HPDE6-E6E7 (cell line): ENCODE measurements at regions not wholly inside any gene's neighbourhood (a gene's known extent, or its start where the extent isn't known, plus 50 kb on each side); places are given as distances from the start of the nearest gene placed in this dataset.

Experiments
- DNase-seq: peaks from one replicate; pipeline ENCODE4 v3.0.0; 2011; ENCODE audit warnings: missing footprints; ENCODE audit errors: extremely low spot score

DNA sequence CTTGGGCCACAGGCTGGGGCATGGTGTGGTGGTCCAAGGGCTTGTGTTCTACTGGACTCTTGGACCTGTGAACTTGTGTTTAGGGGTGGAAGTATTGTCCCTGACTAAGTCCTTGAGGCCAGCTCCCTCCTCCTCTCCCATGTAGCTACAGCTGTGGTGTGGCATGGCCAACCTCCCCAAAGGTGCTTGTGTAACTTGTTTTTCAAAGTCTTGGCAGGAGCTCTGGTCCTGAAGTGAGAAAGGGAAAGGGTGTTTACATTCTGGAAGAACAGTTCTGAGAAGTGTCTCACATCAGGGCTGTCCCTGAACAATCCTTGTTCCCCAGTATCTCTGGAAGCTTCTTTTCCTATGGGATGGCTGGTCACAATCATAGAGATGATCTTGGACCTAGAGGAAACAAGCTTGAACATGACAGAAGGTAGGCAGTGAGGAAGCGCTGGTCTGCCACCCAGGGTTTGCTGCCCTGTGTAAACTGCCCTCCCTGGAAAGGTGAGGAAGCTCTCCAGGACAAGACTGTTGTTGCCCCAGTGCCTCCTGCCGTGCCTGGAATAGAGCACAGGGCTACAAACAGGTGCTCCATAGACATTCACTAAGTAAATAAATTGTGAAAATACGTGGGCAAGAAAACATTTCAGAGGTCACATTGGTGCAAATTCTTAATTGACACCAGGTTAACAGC is 64.6 kb upstream of the KLF9 start:
- DNase-seq = no peak

DNA sequence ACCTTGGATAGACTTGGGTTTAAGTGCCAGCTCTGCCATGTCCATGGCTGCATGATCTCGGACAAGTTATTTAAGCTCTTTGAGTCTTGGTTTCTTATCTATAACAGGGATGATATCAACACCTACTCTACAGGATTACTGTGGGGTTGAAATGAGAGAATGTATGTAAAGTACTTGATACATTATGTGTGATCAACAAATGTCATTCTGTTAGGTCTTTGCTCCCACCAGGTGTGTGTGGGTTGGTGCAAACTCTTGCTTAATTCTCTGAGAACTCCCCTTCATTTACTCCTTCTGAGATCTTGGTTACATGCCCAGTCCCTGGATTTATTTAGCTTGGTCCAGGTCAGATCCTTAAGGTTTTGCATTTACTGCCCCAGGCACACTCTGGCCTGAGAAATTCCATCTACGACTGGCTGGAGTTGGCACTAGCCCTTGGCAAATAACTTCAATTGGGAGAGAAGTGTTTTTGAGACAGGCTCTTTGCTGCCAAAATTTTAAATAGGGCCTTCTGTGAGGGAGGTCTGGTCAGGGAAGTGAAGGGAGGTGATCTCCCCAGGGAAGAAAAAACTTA is 63.5 kb upstream of the KLF9 start:
- no peak for DNase-seq

DNA sequence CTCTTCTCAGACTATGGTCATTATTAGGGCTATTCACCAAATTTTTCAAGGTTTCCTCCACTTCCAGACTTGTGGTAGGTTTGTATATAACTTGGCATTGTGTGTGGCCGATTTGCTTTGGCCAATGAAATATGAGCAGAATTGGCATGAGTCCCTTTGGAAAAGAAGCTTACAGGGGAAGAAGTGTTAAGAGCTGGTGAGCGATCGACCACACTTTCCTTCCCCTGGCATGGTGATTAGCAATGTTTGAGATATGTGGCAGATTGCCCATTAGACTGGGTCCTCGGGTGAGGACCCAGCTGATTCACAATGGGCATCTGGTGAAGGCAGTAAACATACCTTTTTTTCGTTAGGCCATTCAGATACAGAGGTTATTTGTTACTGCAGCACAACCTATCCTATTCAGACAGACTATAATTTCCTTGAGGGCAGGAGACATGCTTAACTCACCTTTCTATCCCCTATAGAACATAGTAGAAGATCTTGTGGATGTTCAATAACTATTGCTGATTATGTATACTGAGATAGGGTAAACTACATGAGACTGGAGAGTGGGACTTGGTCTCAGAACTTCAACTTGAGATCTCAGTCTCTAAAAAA is 62.8 kb upstream of the KLF9 start:
- no peak for DNase-seq

DNA sequence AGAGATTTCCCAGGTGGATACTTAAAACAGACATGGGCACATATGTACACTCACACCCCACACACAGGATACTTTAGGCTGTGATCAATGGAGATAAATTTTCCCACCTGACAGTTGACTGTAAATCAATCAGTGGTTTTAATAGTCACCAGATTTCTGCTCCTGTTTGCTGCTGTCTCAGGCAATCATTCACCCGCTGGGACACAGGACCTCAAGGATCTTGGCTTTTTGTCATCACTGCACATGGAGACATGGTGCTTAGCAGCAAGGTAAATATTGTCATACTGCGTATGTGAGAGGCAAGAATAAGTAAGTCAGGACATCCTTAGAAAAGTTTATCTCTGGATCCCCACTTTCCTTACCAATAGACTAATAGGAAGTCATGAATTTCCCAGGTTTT is 60.8 kb upstream of the KLF9 start:
- DNase-seq = no peak

DNA sequence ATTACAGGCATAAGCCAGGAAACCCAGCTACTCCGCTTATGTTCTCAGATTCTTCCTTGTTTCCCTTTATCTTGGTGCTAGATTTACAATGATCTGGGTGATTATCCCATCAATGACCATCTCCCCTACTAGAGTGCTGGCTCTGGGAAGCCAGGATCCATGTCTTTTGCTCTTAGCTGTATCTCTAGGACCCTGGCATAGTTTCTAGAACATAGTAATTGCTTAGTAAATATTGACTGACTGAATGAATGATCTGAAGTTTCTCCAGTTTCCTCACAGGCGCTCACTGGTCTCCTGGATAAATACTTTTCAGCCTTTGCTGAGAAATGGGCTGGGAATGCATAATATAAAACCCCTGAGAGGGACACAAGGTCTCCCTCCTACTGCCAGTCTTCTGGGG is 60.0 kb upstream of the KLF9 start:
- no peak for DNase-seq

DNA sequence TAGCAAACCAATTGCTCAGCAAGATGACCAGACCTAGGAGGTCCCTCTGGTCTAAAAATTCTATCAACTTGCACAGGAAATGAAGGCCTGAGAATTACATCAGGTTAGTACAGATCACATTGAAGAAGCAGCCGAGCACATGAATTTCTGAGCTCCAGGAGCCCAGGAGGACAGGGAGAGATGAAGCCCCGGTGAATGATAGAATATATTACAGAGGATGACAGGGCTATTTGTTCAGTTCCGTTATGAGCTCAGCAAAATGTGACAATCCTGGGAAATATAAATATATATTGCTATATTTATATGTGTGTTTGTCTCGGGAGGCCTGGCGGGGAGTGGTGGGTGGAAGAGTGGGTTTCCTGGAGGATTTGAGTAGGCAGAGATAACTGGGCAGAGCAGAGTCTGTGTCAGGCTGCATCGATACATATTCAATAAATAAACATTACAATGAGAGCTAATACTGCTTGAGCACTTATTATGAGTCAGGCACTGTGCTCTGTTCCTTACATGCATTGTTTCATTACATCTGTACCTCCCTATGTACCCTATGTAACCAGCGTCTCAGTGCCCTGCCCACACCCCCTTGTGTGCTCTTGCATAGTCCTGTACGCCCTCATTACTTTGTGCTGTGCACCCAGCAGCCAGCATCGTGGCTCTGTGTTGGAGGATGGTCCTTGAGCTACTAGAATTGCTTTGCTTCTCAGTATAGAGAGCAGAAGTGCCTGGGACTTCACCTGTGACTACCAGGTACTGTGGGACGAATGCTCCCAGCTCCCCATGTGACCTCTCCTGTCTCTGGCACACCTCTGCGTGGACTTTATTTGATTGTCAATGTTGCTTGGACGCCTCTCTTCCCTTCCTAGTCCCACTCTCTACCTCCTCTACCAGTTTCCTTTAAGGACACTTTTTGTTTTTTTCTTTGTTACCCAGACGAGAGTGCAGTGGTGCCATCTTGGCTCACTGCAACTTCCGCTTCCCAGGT is 58.1 kb upstream of the KLF9 start:
- no peak for DNase-seq

DNA sequence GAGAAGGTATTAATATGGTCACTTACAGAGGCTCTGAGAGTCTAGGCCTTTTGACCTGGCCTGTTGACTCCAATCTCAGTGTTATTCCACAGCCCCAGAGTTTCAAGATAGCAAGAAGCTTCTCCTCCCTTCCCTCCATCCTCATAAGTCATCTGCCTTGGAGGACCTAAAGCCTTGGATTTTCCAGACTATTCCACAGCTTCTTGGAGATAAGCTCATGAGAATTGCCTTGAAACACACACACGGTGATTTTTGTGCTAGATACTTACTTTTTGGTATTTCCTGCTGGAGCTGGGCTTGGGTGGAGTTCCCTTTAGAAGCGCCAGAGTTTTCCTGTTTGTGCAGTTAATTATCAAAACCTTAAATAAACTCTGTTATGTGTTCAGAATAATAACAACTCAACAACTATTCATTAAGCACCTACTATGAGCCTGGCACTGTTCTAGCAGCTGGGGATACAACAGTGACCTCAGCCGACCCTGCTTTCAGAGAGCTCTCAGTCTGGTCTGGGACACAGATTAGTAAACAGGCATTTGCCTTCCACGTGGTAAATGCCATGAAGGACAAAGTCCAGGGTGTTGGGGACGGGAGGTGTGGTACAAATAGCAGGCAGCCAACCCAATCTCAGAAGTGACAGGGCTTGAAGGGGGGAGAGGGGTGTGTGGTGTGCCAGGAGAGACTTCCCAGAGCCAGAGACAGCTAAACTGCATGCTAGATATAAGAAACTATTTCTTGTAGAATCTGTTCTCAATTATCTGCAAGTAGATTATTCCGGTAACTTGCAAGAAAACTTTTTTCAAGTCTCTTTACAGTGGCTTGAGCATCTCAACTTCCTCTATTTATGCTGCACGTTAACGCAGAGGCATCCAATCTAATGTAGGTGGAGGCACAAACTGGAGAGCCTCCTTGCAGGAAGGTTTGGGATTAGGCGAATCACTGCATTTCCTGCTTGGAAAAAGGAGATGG is 55.9 kb upstream of the KLF9 start:
- no peak for DNase-seq

DNA sequence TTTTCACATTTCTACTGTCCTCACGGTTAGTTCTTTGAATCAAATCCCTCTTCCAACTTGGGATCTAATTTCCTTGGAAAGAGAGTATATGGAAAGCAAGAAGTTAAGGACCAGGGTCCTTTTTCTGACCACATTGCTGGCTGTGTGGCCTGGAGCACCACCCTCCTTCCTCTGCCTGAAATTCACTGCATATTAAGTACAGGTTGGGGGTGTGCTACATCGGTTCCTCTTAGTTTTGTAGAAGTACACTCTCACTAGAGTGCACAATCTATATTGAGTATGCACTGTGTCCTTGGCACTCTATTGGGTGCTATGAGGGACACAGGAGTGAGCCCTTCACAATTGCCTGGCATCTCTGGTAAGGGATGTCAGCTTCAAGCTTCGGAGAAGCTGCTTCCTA is 53.8 kb upstream of the KLF9 start:
- DNase-seq = no peak

DNA sequence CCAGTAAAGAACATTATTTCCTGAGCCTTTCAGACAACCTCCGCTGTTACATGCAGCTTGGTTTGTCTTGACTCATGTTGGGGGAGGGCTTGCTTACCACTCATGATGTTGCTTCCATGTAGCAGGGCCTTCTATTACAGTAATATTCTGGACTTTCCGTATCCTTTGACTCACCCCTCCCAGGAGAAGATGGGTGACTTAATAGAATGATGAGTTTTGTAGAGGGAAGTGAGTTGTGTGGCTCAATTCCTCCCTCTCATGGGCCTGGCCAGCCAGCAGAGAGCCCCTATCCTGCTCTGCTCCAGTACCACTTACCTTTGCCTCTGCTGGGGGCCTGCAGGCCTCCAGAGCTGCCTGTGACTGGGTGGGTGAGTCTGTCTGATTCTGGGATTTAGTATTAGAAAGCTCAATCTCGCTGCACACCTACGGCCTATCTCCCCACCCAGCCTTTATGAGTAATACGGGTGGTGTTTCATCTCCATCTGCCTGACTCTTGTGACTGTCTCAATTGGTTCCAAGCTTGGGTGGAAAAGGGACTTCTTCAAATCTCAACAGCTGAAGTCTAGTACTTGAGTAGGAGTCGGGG is 52.6 kb upstream of the KLF9 start:
- DNase-seq = peak; percentile 49

DNA sequence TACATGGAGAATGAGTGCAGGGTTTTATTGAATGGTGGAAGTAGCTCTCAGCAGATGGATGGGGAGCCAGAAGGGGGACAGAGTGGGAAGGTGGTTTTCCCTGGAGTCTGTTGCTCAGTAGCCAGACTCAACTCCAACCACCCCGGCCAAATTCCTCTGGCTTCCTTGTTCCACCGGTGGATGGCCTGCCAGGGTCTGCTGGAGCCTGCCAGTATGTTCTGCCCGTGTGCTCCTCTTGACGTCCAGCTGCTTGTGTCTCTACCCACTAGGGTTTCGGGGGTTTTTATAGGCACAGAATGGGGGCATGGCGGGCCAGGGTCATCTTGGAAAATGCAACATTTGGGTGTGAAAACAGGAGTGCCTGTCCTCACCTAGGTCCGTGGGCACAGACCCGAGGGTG is 51.4 kb upstream of the KLF9 start:
- DNase-seq = no peak

DNA sequence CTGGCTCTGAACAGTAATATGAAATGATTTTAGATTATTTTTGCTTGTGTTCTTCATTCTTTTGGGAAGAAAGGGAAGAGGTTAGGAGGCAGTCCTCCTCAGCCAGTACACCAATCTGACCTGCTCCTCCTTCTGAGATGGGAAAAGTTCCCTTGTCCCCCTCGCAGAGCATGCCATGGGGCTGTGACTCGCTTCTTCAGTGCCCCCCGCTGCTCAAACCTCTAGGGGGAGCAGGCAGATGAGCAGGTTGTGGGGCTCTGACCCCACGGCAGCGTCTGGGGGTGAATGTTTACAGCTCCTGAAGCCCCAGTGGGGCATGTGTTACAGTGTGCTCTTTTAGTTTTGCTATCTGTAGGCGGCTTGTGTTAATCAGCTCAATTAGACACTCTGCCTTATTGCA is 50.9 kb upstream of the KLF9 start:
- DNase-seq = no peak
